ENCODE measurements at regions not wholly inside any gene's neighbourhood (a gene's known extent, or its start where the extent isn't known, plus 50 kb on each side); places are given as distances from the start of the nearest gene placed in this dataset.
A peak's percentile ranks its signal among the peaks of the same experiment; 100 is the strongest.

- H3K4me1 ChIP-seq = peaks cover 0 to 4% of the 10 kb centered on the region in 2 donors
- no peaks in the 10 kb centered on the region for H3K9me3 ChIP-seq
- intact Hi-C loops (cut with DNase I; ENCODE audit: low total_unique reads) = no loop called here
- H3K36me3 ChIP-seq = no peaks in the 10 kb centered on the region
- H3K4me3 ChIP-seq = no peak overlapping the region
- TF ChIP-seq POLR2AphosphoS5 (IDR thresholded peaks at IDR 0.05) (no peak), CTCF (IDR thresholded peaks at IDR 0.05) (no peak), POLR2A (IDR thresholded peaks at IDR 0.05) (no peak)
- H3K27ac ChIP-seq = peak overlapping the region; percentile 72 to 78
- DNase-seq (ENCODE audit: low spot score in 2 of 2) = no peak
- H3K27me3 ChIP-seq = no peaks in the 10 kb centered on the region
These were observed 67.4 kb upstream of the PNPT1 start for GRCh38 chr2:55761024-55761423.

- TF ChIP-seq CTCF (IDR thresholded peaks at IDR 0.05) (no peak), POLR2AphosphoS5 (IDR thresholded peaks at IDR 0.05) (no peak), POLR2A (IDR thresholded peaks at IDR 0.05) (no peak)
- intact Hi-C loops (cut with DNase I; ENCODE audit: low total_unique reads) = no loop called here
- no peaks in the 10 kb centered on the region for H3K27me3 ChIP-seq
- no peak overlapping the region for H3K4me3 ChIP-seq
- no peak for DNase-seq (ENCODE audit: low spot score in 2 of 2)
- H3K9me3 ChIP-seq = no peaks in the 10 kb centered on the region
- no peaks in the 10 kb centered on the region for H3K36me3 ChIP-seq
- peak overlapping the region; percentile 57 to 78 for H3K27ac ChIP-seq
- H3K4me1 ChIP-seq = peaks cover 0 to 4% of the 10 kb centered on the region in 2 donors
These were observed 66.5 kb upstream of the PNPT1 start for GRCh38 chr2:55760125-55760524.

GRCh38 chr2:55759271-55759921, 65.8 kb upstream of the PNPT1 start:
- peak overlapping the region; percentile 3 to 17 for H3K27ac ChIP-seq
- intact Hi-C loops (cut with DNase I; ENCODE audit: low total_unique reads) = no loop called here
- TF ChIP-seq POLR2A (IDR thresholded peaks at IDR 0.05) (no peak), POLR2AphosphoS5 (IDR thresholded peaks at IDR 0.05) (no peak), CTCF (IDR thresholded peaks at IDR 0.05) (no peak)

GRCh38 chr2:55751966-55752365, 58.3 kb upstream of the PNPT1 start:
- intact Hi-C loops (cut with DNase I; ENCODE audit: low total_unique reads) = no loop called here
- Histone ChIP-seq H3K4me1 (no peaks in the 10 kb centered on the region), H3K27ac (no peak overlapping the region), H3K9me3 (peaks cover 0 to 3% of the 10 kb centered on the region in 2 donors), H3K4me3 (no peak overlapping the region), H3K36me3 (no peaks in the 10 kb centered on the region), H3K27me3 (no peaks in the 10 kb centered on the region)
- no peak for DNase-seq (ENCODE audit: low spot score in 2 of 2)
- no peak for TF ChIP-seq POLR2A (IDR thresholded peaks at IDR 0.05)
- no peak for TF ChIP-seq POLR2AphosphoS5 (IDR thresholded peaks at IDR 0.05)
- no peak for TF ChIP-seq CTCF (IDR thresholded peaks at IDR 0.05)

More at GRCh38 chr2:55759271-55759921, 65.8 kb upstream of the PNPT1 start:
- Histone ChIP-seq H3K4me1 (peaks cover 0 to 4% of the 10 kb centered on the region in 2 donors), H3K27me3 (no peaks in the 10 kb centered on the region), H3K36me3 (no peaks in the 10 kb centered on the region), H3K9me3 (no peaks in the 10 kb centered on the region), H3K4me3 (no peak overlapping the region)
- no peak for DNase-seq (ENCODE audit: low spot score in 2 of 2)

- intact Hi-C loops (cut with DNase I; ENCODE audit: low total_unique reads) = no loop called here
- no peaks in the 10 kb centered on the region for H3K27me3 ChIP-seq
- TF ChIP-seq POLR2A (IDR thresholded peaks at IDR 0.05) (no peak), CTCF (IDR thresholded peaks at IDR 0.05) (no peak), POLR2AphosphoS5 (IDR thresholded peaks at IDR 0.05) (no peak)
- H3K9me3 ChIP-seq = no peaks in the 10 kb centered on the region
- no peak for DNase-seq (ENCODE audit: low spot score in 2 of 2)
- H3K4me3 ChIP-seq = no peak overlapping the region
- H3K27ac ChIP-seq = no peak overlapping the region
- no peaks in the 10 kb centered on the region for H3K36me3 ChIP-seq
- H3K4me1 ChIP-seq = no peaks in the 10 kb centered on the region
These were observed 49.9 kb upstream of the PNPT1 start for GRCh38 chr2:55743583-55743982.

All from breast epithelium (tissue), 4 donors.